ENCODE measurements at regions not wholly inside any gene's neighbourhood (a gene's known extent, or its start where the extent isn't known, plus 50 kb on each side); places are given as distances from the start of the nearest gene placed in this dataset.

- Histone ChIP-seq H3K36me3 (no peaks in the 10 kb centered on the region), H3K9me3 (no peaks in the 10 kb centered on the region), H3K4me3 (no peak overlapping the region), H3K27me3 (no peaks in the 10 kb centered on the region), H3K4me1 (no peaks in the 10 kb centered on the region), H3K27ac (no peak overlapping the region)
- intact Hi-C loops (cut with DNase I; ENCODE audit: low total_unique reads) = no loop called here
- DNase-seq = no peak
- TF ChIP-seq CTCF (IDR thresholded peaks at IDR 0.05) (no peak), POLR2A (IDR thresholded peaks at IDR 0.05) (no peak)
These were observed 57.6 kb downstream of the PTTG1 start for GRCh38 chr5:160479220-160479619.

- no peaks in the 10 kb centered on the region for H3K27me3 ChIP-seq
- TF ChIP-seq POLR2A (IDR thresholded peaks at IDR 0.05) = no peak
- TF ChIP-seq CTCF (IDR thresholded peaks at IDR 0.05) = no peak
- no peaks in the 10 kb centered on the region for H3K9me3 ChIP-seq
- no peak overlapping the region for H3K27ac ChIP-seq
- no peak for DNase-seq
- no peak overlapping the region for H3K4me3 ChIP-seq
- no peaks in the 10 kb centered on the region for H3K4me1 ChIP-seq
- intact Hi-C loops (cut with DNase I; ENCODE audit: low total_unique reads) = no loop called here
- no peaks in the 10 kb centered on the region for H3K36me3 ChIP-seq
These were observed 58.3 kb downstream of the PTTG1 start for GRCh38 chr5:160479926-160480325.

GRCh38 chr5:160480652-160481051 lies 59.0 kb downstream of the PTTG1 start:
- H3K9me3 ChIP-seq = no peaks in the 10 kb centered on the region
- TF ChIP-seq POLR2A (IDR thresholded peaks at IDR 0.05) (no peak), CTCF (IDR thresholded peaks at IDR 0.05) (no peak)
- no peaks in the 10 kb centered on the region for H3K36me3 ChIP-seq
- no peaks in the 10 kb centered on the region for H3K4me1 ChIP-seq
- no peak overlapping the region for H3K27ac ChIP-seq
- intact Hi-C loops (cut with DNase I; ENCODE audit: low total_unique reads) = no loop called here
- DNase-seq = no peak
- no peak overlapping the region for H3K4me3 ChIP-seq
- no peaks in the 10 kb centered on the region for H3K27me3 ChIP-seq

- Histone ChIP-seq H3K27me3 (no peaks in the 10 kb centered on the region), H3K27ac (no peak overlapping the region), H3K9me3 (no peaks in the 10 kb centered on the region), H3K36me3 (no peaks in the 10 kb centered on the region), H3K4me3 (no peak overlapping the region), H3K4me1 (no peaks in the 10 kb centered on the region)
- no peak for DNase-seq
- intact Hi-C loops (cut with DNase I; ENCODE audit: low total_unique reads) = no loop called here
- no peak for TF ChIP-seq CTCF (IDR thresholded peaks at IDR 0.05)
These were observed 63.0 kb downstream of the PTTG1 start for GRCh38 chr5:160484678-160485077.

- no peak for TF ChIP-seq CTCF (IDR thresholded peaks at IDR 0.05)
- no peak for TF ChIP-seq POLR2A (IDR thresholded peaks at IDR 0.05)
- H3K4me1 ChIP-seq = no peaks in the 10 kb centered on the region
- H3K4me3 ChIP-seq = no peak overlapping the region
- DNase-seq = no peak
- intact Hi-C loops (cut with DNase I; ENCODE audit: low total_unique reads) = no loop called here
- no peaks in the 10 kb centered on the region for H3K36me3 ChIP-seq
- no peaks in the 10 kb centered on the region for H3K9me3 ChIP-seq
- H3K27me3 ChIP-seq = no peaks in the 10 kb centered on the region
- H3K27ac ChIP-seq = no peak overlapping the region
These were observed 63.8 kb downstream of the PTTG1 start for GRCh38 chr5:160485364-160485969.

Data from uterus (tissue), 3 donors.